Activated CD4-positive, alpha-beta T cell treated with anti-CD3 and anti-CD28 coated beads, Interleukin-10, Interleukin-2, amounts not matched to agents 100 ng/mL and 50 ng/mL, durations not matched to agents 16 hours and 8 hours (primary cell): ENCODE measurements at regions not wholly inside any gene's neighbourhood (a gene's known extent, or its start where the extent isn't known, plus 50 kb on each side); places are given as distances from the start of the nearest gene placed in this dataset.

ENCODE experiments used
- DNase-seq: peaks from one replicate; pipeline ENCODE4 v3.0.0-alpha.2; 2020

- DNase-seq = no peak
These were observed 88.1 kb upstream of the NPVF start for GRCh38 chr7:25316366-25316765.

GRCh38 chr7:25318047-25318446 lies 89.8 kb upstream of the NPVF start:
- no peak for DNase-seq

DNA sequence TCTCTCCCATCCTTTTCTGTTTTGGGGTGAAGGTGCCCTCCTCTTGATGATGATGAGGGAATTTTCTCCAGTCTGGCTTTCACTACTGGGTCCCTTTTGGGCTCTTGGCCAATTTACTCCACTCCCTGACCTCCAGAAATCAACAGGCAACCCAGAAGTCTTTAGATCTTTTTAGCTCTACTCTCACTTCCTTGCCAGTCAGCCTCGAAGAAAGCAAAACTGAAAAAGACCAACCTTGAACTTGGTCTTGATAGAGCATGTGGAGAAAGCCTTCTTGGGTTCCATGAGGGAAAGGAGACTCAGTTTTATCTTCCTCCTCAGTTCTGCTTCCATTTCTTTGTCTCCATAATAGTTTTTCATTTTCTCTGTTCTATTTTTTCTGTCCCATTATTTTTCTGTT lies 91.4 kb upstream of the NPVF start:
- no peak for DNase-seq

GRCh38 chr7:25320791-25321190 lies 92.5 kb upstream of the NPVF start:
- DNase-seq = no peak

DNA sequence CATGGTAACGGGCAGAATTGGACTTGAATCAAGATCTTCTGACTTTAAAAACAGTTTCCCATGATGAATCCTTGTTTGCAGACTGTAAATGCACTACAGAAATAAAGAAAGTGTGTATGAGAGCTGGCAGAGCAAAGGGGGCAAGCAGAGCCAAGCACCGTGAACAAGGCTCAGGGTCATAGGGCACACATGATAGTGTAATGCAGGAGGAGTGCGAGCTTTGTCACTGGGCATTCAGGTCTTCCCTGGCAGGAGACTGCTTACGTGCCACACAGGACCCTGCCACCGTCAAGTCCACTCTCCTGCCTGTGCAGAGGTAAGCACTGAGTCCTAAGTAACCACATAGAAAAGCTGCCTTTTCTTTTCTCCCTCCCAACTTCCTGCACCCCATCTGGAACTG lies 93.1 kb upstream of the NPVF start:
- no peak for DNase-seq

DNA sequence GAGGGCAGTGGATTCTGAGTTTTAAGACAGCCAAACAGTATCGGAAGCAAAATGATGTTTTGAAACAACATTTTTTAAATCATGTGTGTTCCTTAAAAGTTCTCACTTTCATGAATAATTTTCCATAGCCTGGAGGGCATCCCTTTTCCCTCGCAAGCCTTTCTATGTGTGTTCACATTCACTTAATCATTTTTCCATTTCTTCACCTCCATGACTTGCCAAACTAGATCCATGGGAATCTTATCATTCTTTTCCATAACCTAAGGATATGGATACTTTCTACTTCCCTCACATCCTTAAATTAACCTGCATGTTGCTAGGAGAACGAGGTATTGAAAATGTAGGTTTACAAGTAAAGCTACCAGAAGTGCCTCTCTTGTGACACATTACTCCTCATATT lies 94.2 kb upstream of the NPVF start:
- no peak for DNase-seq

DNA sequence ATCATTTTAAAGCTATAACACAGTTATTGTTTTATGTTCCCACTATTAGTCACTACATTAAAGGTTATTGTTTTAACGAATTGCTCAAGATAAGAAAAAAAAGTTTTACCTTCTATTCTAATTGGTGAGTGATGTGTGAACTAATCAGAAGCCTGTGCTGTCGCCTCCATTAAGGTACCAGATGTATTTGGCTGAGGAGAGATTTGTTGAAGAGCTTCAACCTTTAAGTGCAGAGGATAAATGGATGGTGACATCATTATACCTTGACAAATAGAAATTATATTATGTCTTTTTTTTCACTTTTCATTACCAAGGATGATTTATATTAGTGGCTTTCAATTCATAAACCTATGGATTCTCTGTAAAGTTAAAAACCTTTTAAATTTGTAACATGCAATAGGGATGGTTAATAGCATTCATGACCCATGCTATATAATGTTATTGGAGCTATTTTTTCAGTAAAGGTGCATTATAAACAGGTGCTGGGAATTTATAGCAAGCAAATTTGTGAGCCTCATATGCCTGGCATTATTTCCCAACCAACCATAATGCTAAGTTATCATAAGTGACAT lies 97.0 kb upstream of the NPVF start:
- DNase-seq = no peak

GRCh38 chr7:25326501-25327156 lies 98.3 kb upstream of the NPVF start:
- no peak for DNase-seq

DNA sequence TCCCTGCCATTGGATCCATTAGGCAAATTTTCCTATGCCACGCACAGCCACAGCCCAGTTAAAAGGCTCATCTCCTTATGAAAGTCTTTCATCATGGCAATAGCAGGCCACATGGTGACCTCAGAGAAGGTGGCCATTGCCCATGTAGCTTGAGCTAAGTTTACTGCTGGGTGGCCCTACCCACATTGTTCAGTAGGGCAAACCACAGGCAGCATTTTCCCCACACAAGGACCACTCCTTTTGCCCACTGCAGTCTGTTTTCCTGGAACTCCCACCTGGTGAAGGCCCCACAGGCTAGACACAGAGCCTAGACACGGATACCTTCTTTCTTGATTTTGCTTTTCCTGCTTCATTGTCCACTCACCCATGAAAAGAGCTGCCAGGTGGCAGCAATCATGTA lies 101.5 kb upstream of the NPVF start:
- DNase-seq = no peak

GRCh38 chr7:25333296-25333928 lies 105.1 kb upstream of the NPVF start:
- no peak for DNase-seq

GRCh38 chr7:25347360-25348066 lies 119.2 kb upstream of the NPVF start:
- DNase-seq = no peak

DNA sequence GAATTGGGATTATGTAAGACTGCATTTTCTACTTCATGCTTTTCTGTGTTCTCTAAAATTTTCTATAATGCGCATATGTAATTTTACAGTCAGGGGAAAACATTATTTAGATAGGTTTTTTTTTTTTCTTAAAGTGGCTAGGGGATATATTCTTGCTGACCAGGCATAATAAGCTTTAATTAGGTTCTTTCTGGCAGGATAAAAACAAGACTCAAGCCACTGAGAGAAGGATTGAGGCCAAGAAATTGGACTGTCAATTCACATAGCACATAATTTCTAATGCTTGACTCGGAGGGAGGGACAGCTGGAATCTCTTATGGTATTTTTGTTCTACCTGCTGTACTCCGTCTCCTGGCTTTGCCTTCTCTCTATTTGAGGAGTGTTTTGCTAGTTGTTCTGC lies 119.8 kb upstream of the NPVF start:
- no peak for DNase-seq

DNA sequence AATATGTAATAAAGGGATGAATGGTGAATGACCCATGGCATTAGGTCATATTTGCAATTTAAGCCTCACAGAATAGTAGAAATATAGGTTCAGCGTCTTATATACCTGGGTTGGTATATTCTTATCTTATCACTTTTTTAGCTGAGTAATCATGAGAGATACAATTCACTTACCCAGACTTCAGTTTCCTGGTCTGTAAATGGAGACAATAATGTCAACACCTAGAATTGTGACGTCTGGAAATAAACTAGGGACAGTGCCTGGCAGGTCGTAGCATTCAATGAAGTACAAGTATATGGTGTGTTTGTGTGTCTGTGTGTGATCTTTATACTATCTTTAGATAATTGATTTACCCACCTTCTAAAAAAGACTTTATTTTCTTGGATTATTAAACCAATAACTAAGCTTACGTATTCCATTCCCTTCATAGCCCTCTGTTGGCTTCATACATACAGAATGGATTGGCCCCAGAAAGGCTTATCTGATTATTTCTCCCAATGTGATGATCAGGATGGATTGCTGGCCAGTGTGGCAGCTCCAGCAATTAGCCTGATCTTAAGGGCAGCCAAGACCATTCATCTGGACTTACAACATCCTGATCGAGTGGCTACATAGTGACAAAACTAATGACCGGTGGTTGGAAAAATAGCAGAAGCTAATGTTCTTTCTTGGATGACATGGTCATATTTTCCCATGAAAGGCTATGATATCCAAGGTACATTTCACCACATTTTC lies 121.2 kb upstream of the NPVF start:
- no peak for DNase-seq

DNA sequence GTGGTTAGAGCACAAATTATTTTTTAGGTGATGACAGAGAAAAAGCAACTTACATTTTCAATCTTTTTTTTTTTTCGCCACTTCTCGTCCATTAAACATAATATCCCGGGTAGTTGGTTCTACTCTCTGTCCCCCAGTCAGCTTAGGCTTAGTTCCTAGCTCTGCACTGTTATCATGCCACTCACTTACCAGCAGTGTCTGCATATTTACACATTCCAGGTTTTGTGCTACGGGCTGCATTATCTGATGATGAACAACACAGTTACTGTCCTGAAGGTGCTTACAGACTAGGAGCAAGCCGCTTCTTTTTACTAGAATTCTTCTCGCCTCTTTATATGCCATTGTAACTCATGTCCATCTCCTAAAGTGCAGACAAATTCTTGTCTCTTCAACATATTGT lies 121.8 kb upstream of the NPVF start:
- no peak for DNase-seq

DNA sequence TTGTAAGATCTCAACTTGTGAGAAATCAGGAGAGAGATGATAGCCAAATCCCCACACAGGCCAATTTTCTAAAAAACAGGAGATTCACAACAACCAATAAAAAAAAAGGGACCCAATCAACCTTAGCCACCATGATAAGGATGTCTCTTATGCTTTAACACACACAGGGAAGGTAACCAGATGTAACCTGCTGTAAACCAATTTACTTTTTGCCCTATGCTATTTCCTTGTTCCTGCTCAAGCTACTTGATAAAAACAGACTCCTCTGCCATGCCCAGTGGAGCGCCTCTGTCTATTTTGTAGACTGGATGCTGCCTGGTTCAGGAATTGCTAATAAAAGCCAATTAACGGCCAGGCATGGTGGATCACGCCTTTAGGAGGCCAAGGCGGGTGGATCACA lies 123.5 kb upstream of the NPVF start:
- no peak for DNase-seq

GRCh38 chr7:25353196-25353595 lies 124.9 kb upstream of the NPVF start:
- DNase-seq = no peak

DNA sequence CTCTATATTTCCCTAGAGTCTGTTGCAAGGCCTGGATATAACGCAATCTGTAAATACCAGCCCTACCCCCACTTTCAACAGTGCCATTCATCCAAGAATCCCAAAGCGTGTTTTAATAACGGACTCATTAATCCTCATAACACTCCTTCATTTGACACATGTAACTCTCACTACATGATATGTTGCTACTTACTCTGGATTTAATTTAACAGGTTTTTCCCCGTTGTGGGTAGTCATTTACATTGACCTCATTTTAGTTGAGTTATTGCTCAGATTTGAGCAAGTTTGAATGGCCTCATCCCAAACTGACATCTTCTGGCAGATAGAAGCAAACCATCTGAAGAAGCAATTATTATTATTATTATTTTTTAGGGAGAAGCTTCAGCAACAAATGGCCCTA lies 125.4 kb upstream of the NPVF start:
- DNase-seq = no peak

- DNase-seq = no peak
These were observed 128.4 kb upstream of the NPVF start for GRCh38 chr7:25356534-25357151.

DNA sequence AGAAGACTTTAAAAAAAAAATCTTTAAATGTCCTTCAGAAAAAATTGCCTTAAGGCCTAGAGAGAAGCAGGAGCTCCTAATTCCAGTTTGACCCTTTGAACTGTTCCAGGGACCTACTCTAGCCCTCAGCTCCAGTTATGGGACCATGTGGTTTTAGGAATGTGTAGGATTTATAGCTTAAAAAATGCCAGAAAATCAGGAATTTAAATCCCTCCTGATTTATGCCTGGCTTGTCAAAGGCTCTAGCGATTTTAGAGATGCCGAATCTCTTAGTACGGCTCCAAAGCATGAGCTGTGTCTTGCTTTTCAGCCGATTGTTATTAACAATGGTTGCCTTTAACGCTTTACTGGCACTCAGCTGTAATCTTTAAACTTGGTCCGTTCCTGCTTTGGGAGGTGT lies 130.6 kb upstream of the NPVF start:
- DNase-seq = no peak

GRCh38 chr7:25359471-25360059 lies 131.3 kb upstream of the NPVF start:
- DNase-seq = no peak

GRCh38 chr7:25360451-25360850 lies 132.2 kb upstream of the NPVF start:
- no peak for DNase-seq

DNA sequence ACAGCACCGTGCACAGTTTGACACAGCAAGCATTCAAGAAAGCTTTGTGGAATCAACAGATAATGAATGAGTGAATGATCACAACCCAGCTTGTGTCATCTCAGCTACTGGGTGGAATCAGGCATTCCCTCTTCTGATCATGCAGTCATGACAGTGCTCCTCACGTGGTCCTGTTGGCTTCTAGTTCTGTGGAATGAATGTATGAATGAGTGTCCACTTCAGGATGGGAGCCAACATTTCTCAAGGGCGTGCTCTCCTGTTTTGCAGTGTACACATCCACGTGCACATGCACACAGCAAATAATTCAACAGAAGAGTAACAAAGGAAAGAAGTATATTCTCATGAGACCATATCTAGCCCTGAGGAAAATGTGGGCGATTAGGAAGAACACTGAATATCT lies 133.1 kb upstream of the NPVF start:
- DNase-seq = no peak

DNA sequence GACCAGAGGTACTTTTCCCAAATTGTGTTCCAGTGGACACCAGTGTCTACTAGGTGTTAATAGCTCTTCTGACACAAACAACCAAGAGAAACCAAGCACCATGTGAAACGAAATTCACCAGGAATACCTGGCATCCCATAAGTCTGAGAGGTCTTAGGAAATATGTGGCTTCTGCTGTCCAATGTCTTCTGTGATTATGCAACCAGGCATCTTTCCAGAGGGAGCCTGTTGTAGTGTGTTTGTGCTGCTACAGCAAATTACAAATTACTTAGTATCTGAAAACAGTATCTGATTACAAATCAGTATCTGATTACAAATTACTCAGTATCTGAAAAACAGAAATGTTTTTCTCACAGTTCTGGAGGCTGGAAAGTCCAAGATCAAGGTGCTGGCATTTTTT lies 133.6 kb upstream of the NPVF start:
- no peak for DNase-seq
